NCI-H82 treated with DMSO at 0.1 percent for 48 hours (cell line): ENCODE measurements at regions not wholly inside any gene's neighbourhood (a gene's known extent, or its start where the extent isn't known, plus 50 kb on each side); places are given as distances from the start of the nearest gene placed in this dataset.
A peak's percentile ranks its signal among the peaks of the same experiment; 100 is the strongest.

Source experiments
- DNase-seq: peaks from one replicate; lab custom pipeline; 2025; ENCODE audit not compliant: unreplicated experiment; lab: John Stamatoyannopoulos, UW

GRCh38 chr5:142478113-142478512 is 153.3 kb upstream of the SPRY4 start:
- DNase-seq: no peak

- no peak for DNase-seq
Measured at GRCh38 chr5:142475102-142475513, 150.3 kb upstream of the SPRY4 start.

DNA sequence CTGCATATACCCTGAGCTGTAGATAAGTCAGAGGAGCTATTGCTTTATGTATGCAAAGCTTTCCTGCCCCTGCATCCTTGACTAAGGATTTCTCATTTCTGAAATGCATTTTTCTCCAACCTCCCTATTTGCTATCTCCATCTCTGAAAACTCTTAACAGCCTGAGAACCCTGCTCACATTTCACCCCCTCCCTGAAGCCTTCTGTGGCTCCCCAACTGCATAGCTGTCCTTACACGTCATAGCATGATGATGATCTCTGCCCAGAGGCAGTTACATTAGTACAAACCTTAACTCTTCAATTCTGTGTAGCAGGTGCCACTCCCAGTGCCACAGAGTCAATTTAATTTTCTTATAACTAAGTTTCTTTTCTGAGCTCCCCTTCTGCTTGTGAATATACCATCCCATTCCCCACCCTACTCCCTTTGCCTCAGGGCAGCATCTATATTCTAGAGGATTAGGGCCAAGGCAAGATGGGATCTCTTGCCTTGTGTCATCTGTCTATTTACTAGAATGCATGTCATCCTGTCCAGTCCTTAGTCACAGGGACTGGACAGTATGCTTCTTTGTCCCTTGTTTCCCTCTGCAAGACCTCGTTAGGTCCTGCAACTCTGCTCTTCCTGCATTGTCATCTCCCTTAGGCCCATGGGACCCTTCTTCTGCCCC is 149.7 kb upstream of the SPRY4 start:
- no peak for DNase-seq

DNA sequence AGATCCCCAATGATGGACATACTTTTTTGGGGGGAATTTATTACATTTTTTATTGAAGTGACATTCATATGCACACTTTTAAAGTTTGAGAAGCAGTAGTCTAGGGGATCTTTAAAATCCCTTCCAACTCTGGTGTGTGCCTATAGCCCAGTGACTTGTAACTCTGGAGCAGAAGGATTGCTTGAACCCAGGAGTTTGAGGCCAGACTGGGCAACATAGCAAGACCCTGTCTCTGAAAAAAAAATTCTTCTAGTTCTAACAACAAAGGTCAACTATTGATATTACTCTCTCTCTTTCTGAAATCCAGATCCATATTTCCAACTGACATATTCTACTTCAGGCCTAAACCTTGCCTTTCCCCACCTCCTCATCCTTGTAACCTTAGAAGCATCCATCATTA is 148.2 kb upstream of the SPRY4 start:
- DNase-seq: no peak

DNA sequence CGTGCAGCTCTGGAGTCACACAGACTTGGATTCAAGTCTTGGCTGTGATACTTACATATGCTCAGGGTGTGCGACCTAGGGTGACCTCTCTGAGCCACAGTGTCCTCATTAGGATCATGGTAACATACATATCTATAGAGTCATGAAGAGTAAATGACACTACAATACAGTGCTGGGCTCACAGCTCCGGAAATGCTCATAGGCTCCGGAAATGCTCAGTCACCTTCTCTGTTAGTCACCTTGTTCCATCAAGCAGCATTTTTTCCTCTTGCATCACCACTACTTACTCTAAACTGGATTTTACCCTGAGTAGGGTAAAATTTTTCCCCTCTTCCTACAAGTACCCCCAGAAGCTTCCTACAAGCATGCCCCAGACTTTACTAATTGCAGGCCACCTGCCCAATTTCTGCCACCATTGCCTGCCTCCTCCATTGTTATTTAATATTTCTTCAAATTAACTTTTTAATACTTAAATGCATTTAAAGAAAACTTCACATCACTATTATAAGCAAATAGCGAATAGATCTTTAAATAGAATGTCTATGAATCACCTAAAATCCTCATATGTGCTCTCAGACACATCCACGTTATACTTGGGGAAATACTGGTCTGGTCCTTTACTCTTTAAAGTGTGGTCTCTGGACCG is 147.6 kb upstream of the SPRY4 start:
- no peak for DNase-seq

DNA sequence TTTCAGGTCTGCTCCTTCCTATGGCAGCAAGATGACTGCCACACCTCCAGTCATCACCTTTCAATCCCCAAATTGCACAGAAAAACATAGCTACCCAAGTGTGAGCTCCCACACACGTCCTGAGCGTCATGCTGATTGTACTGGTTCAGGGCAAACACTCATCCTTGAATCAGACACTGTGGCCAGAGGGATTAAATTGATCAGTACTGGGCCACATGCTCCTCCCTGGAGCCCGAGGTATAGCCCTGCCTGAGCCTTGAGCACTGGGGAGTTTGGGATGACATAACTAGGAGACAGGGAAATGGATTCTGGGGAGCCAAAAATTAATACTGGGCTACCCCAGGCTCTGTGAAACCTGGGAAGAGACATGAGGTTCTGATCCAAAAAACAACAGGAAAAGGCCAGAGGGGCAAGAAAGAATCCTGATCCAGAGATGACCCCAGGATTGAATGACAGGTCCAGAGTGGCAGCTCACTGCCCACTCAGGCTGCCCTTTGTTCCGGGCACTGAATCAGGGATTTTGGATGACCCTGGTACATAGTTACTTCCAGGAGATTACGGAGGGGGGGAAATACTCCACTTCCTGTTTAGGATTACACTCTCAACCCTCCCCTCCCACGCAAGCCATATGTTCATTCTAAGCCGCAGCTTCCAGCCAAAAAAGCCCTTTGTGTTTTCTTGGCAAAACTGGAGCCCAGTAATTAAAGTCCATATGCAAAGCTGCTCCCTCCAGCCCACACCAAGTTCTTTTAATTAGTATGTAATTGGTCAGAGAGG is 141.6 kb upstream of the SPRY4 start:
- peak; percentile 72 for DNase-seq

DNA sequence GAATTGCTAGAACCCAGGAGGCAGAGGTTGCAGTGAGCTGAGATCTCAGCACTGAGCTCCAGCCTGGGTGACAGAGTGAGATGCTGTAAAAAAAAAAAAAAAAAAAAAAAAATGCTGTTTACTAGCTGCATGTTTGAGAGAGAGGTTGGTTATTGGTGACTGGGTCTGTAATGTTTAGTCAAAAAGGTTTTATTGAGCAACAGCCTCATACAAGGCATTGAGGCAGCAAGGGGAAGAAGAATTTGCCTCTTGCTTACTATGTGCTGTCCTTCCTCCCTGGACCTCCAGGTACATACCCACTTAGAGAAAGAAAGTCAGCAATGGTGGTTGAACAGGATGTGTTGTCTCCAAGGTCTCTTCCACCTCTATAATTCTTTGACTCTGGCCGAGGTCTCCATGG is 140.7 kb upstream of the SPRY4 start:
- no peak for DNase-seq

GRCh38 chr5:142463904-142464303 is 139.1 kb upstream of the SPRY4 start:
- no peak for DNase-seq

DNA sequence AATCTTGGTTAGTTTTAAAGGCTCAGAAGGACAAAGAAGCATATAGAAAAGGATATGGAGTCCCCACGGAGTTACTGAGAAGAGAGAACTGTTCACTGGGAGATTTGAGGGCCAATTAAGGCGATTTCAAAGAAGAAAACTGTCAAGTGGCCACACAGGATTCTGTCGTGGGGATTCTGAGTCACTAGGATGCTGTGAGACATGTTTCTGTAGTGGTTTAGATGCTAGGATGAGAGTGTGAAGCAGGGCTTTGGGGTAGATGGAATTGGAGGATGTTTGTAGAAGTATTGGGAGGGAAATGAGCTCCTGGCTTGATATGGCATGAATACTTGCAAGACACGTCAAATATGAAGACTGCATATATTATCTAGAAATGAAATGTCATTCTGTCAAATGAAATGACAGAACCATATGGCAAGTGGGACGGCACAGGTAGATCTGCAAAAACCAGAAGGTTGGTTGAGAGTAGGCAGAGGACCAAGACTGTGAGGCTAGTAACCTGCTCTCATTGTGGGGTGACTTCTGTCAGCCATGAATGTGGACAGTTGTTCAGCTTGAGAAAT is 136.3 kb upstream of the SPRY4 start:
- no peak for DNase-seq

GRCh38 chr5:142459209-142459608 is 134.4 kb upstream of the SPRY4 start:
- DNase-seq: no peak

GRCh38 chr5:142455856-142456255 is 131.0 kb upstream of the SPRY4 start:
- DNase-seq: no peak

GRCh38 chr5:142453932-142454331 is 129.1 kb upstream of the SPRY4 start:
- no peak for DNase-seq

DNA sequence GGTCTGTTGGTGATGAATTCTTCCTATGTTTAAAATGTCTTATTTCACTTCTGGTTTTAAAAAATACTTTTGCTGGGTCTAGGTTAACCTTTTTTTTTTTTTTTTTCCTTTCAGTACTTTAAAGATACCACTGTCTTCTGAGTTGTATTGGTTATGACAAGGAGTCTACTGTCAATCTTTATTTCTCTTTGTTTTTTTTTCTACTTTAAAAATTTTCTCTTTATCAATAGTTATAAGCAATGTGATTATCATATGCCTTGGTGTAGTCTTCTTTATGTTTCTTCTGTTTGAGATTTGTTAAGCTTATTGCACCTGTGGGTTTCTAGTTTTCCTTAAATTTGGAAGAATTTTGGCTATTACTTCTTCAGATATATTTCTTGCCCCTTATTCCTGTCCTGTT is 125.6 kb upstream of the SPRY4 start:
- no peak for DNase-seq

DNA sequence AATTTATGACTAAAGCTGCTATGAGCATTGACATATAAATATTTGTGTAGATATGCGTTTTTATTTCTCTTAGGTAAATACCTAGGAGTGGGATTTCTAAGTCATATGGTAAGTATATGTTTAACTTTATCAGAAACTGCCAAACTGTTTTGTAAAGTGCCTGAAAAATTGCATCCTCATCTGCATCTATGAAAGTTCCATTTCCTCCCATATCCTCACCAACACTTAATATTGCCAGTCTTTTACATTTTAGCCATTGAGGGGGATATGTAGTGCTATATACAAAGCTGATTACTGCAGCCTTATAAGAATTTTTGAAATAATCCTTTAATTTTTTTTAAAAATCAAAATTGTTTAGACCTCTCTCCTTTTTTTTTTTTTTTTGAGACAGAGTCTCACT is 123.1 kb upstream of the SPRY4 start:
- no peak for DNase-seq

DNA sequence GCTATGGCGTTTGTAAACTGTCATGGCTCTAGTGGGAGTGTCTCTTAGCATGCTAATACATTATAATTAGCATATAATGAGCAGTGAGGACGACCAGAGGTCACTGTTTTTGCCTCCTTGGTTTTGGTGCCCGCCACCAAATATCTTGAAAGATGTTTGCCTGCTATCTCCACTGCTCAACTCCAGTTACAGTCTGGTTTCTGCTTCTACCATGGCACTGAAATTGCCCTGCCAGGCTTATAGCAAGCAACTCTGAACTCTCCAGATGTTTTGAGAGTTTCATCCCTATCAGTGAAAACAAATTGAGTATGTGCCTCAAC is 122.1 kb upstream of the SPRY4 start:
- DNase-seq: no peak

- DNase-seq: no peak
Measured at GRCh38 chr5:142446131-142446959, 121.5 kb upstream of the SPRY4 start.

GRCh38 chr5:142445266-142445665 is 120.4 kb upstream of the SPRY4 start:
- DNase-seq: no peak

DNA sequence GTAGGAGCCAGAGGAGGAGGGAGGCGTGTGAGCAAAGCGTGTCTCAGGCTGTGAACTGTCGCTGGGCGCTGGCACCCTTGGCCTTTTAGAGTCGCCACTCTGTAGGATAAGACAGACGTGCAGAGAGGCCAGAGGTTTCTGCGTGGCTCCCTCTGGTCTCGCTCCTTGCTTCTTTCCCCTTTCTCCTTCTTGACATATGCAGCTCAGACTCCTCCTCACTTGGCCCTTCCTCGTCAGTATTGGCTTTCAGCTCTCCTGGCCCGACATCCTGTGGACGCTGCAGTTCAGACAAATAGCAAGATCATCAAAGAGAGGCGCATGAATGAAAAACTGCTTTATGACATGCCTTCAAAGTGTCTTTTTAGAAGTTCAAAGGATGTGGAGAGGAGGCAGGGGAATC is 116.8 kb upstream of the SPRY4 start:
- DNase-seq: no peak

DNA sequence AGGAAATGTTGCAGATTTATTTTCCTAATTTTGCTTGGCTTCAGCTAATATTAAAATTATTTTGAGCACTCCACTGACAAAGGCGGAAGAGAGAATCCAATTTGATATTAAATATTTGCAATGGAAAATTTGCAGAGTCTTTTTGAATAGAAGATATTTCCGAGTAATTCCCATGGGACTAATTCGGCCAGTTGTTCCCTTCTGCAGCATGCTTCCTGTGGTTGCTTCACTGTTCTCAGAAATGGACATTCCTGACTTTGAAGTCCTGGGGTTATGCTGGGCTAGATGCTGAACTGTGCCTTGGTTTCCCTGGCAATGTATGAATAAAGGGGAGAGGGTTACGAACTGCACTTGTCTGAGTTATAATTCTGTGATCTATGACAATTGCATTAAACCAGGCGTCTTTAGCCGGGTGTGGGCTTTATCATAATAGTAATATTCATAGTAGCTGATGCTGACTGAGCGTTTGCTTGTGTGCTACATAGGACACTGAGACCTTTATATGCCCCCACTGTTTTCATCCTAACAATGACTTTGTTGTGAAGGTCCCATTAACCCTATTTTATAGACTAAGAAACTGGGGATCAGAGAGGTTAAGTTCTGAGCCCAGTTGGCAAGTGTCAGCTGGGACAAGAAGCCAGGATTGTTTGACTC is 114.5 kb upstream of the SPRY4 start:
- DNase-seq: no peak

DNA sequence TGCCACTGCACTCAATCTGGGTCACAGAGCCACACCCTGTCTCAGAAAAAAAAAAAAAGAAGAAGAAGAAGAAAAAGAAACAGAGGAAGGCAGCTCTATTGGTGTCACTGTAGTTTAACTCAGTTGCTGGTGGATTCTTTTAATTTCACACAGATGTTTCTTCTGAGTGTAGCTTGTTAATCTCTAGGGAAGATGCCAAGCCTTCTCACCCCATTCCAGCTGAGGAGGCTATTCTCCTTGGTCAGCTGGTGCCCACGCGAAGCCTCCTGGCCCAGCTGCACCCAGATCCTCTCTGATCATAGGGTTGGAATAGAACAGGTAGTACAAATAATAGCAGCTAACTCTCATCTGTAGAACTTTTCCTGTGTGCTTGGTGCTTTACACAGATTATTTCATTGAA is 113.8 kb upstream of the SPRY4 start:
- no peak for DNase-seq

DNA sequence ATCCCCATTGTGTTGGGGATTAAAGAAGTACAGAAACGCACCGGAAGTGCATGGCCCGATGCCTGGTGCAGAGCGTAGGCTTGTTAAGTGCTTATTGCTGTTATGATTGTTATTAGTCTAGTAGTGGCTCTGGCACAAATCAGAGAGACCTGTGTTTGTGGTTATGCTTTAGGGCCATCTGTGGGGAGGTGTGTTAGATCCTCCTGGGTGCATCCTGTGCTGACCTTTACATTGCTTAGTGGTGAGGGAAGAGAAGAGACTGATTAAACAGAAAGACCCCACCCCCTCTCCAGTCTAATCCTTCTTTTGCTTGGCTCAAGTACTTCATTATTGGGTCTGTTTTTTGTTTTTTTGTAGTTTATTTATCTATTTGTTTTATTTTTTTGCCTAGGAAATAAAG is 112.7 kb upstream of the SPRY4 start:
- DNase-seq: no peak
